ENCODE measurements at regions not wholly inside any gene's neighbourhood (a gene's known extent, or its start where the extent isn't known, plus 50 kb on each side); places are given as distances from the start of the nearest gene placed in this dataset.

GRCh38 chr12:84329938-84330337 is 582.7 kb downstream of the SLC6A15 start:
- TF ChIP-seq CTCF (IDR thresholded peaks at IDR 0.05) (no peak), POLR2A (IDR thresholded peaks at IDR 0.05) (no peak)
